Liver (tissue), 8 donors: ENCODE measurements at regions not wholly inside any gene's neighbourhood (a gene's known extent, or its start where the extent isn't known, plus 50 kb on each side); places are given as distances from the start of the nearest gene placed in this dataset.
"Not testable (repeated sequence)": the region's sequence is repeated elsewhere in the genome, so short reads cannot be mapped to it uniquely, and the experiment has no call there.

ENCODE experiments used
- DNase-seq: peaks from one replicate; pipeline ENCODE4 v3.0.0-alpha.2; 2017; ENCODE audit warnings: low spot score
- H3K27ac ChIP-seq, 2 donors: one replicate each; pipeline ENCODE4 v1.7.0; 2013; ENCODE audit warnings: inconsistent platforms in 2 of 2, low read length in 2 of 2, control low read depth in 1 of 2, low read depth in 1 of 2, mild to moderate bottlenecking in 1 of 2
- H3K27me3 ChIP-seq, 4 donors: one replicate each; pipeline versions ENCODE4 v1.6.1 to v1.7.0; 2013; ENCODE audit warnings: low read length in 3 of 4, inconsistent platforms in 1 of 4, mild to moderate bottlenecking in 1 of 4, moderate library complexity in 1 of 4; ENCODE audit not compliant: control insufficient read depth in 4 of 4, insufficient read depth in 4 of 4
- H3K36me3 ChIP-seq, 4 donors: one replicate each; pipeline versions ENCODE4 v1.6.1 to v1.7.0; 2013; ENCODE audit warnings: low read length in 3 of 4, mild to moderate bottlenecking in 3 of 4, low read depth in 1 of 4, moderate library complexity in 1 of 4; ENCODE audit not compliant: control insufficient read depth in 4 of 4, insufficient read depth in 3 of 4
- H3K4me1 ChIP-seq, 4 donors: one replicate each; pipeline versions ENCODE4 v1.6.1 to v1.7.0; 2013; ENCODE audit warnings: low read length in 3 of 4, mild to moderate bottlenecking in 3 of 4, moderate library complexity in 1 of 4; ENCODE audit not compliant: control insufficient read depth in 4 of 4, insufficient read depth in 4 of 4
- H3K4me3 ChIP-seq, 3 donors: one replicate each; pipeline versions ENCODE4 v1.6.1 to v1.7.0; 2013; ENCODE audit warnings: low read length in 3 of 3, control low read depth in 1 of 3, low read depth in 1 of 3, mild to moderate bottlenecking in 1 of 3
- H3K9ac ChIP-seq, 2 donors: one replicate each; pipeline ENCODE4 v1.7.0; 2013; ENCODE audit warnings: low read length in 2 of 2, mild to moderate bottlenecking in 2 of 2, moderate library complexity in 2 of 2, control low read depth in 1 of 2, low read depth in 1 of 2
- H3K9me3 ChIP-seq, 4 donors: one replicate each; pipeline versions ENCODE4 v1.6.1 to v1.7.0; 2013; ENCODE audit warnings: low read length in 3 of 4; ENCODE audit not compliant: control insufficient read depth in 4 of 4
- ATF3 ChIP-seq: IDR thresholded peaks from 2 replicates; pipeline ENCODE4 v1.6.1; 2016; ENCODE audit warnings: antibody characterized with exemption
- CTCF ChIP-seq: fragments of 150-350 bp; IDR thresholded peaks from 2 replicates; pipeline ENCODE4 v1.5.1; 2017; ENCODE audit warnings: improper control_type of control experiment, low read depth, low read length; ENCODE audit not compliant: missing input control
- EGR1 ChIP-seq, 2 donors: IDR thresholded peaks; 2 replicates each; pipeline ENCODE4 v1.6.1; 2016 to 2018; ENCODE audit warnings: antibody characterized with exemption in 2 of 2, low read depth in 2 of 2
- FOXA2 ChIP-seq: IDR thresholded peaks from 2 replicates; pipeline ENCODE4 v1.6.1; 2016; ENCODE audit warnings: antibody characterized with exemption
- HNF4A ChIP-seq, 2 donors: conservative IDR thresholded peaks; 2 replicates each; pipeline ENCODE4 v1.6.1; 2016; ENCODE audit warnings: antibody characterized with exemption in 2 of 2, mild to moderate bottlenecking in 2 of 2
- HNF4G ChIP-seq: IDR thresholded peaks from 2 replicates; pipeline ENCODE4 v1.6.1; 2016; ENCODE audit warnings: antibody characterized with exemption
- MAX ChIP-seq: IDR thresholded peaks from 2 replicates; pipeline ENCODE4 v1.6.1; 2016; ENCODE audit warnings: antibody characterized with exemption
- NR2F2 ChIP-seq: IDR thresholded peaks from 2 replicates; pipeline ENCODE4 v1.6.1; 2016; ENCODE audit warnings: antibody characterized with exemption
- RAD21 ChIP-seq, 2 donors: IDR thresholded peaks; 2 replicates each; pipeline ENCODE4 v1.6.1; 2016; ENCODE audit warnings: antibody characterized with exemption in 2 of 2, mild to moderate bottlenecking in 2 of 2
- RXRA ChIP-seq, 2 donors: IDR thresholded peaks; 2 replicates each; pipeline ENCODE4 v1.6.1; 2017 to 2018; ENCODE audit warnings: antibody characterized with exemption in 2 of 2, mild to moderate bottlenecking in 1 of 2
- SP1 ChIP-seq: IDR thresholded peaks from 2 replicates; pipeline ENCODE4 v1.6.1; 2018; ENCODE audit warnings: antibody characterized with exemption, mild to moderate bottlenecking
- ZBTB33 ChIP-seq: IDR thresholded peaks from 2 replicates; pipeline ENCODE4 v1.6.1; 2016; ENCODE audit warnings: antibody characterized with exemption
- WGBS: extraction: QIAGEN DNeasy Blood & Tissue Kit; methylation state at CpG from one replicate; pipeline ENCODE4 v1.1.7; 2013; 5-methylcytosine and 5-hydroxymethylcytosine counted together
- donor health status: healthy.
- donor health status: healthy.
- donor health status: healthy.
- donor health status: healthy.
- donor health status: healthy.

- TF ChIP-seq EGR1 (IDR thresholded peaks at IDR 0.05; ENCODE audit: low read depth in 2 of 2) = no peak
- no peak for TF ChIP-seq HNF4G
- TF ChIP-seq MAX = no peak
- TF ChIP-seq CTCF = no peak
- TF ChIP-seq NR2F2 = no peak
- TF ChIP-seq ZBTB33 = no peak
- no peak for TF ChIP-seq FOXA2
- DNase-seq = no peak
These were observed 205.9 kb upstream of the FAM47A start for GRCh38 chrX:34338046-34338445.

GRCh38 chrX:34335376-34335775 is 203.3 kb upstream of the FAM47A start:
- 32% methylated on average over 2 of the region's 2 CpGs for WGBS
- H3K27ac ChIP-seq = peak overlapping the region in 1 of 2 donors; percentile 18
- H3K36me3 ChIP-seq, H3K4me1 ChIP-seq, H3K9me3 ChIP-seq, H3K9ac ChIP-seq, H3K4me3 ChIP-seq, DNase-seq, H3K27me3 ChIP-seq: not testable (repeated sequence)
- peak; percentile 83 for TF ChIP-seq HNF4G
- TF ChIP-seq RXRA (IDR thresholded peaks at IDR 0.05) = peak in 1 of 2 donors; percentile 52
- TF ChIP-seq SP1 = peak; percentile 74
- TF ChIP-seq HNF4A (conservative IDR thresholded peaks at IDR 0.05) = peak; percentile 94 to 97

More at GRCh38 chrX:34338046-34338445, 205.9 kb upstream of the FAM47A start:
- Histone ChIP-seq H3K9me3 (no peaks in the 10 kb centered on the region), H3K27me3 (no peaks in the 10 kb centered on the region), H3K36me3 (no peaks in the 10 kb centered on the region), H3K4me3 (no peak overlapping the region), H3K9ac (no peak overlapping the region), H3K27ac (no peak overlapping the region), H3K4me1 (peaks cover 0 to 20% (median 19%) of the 10 kb centered on the region in 4 donors)

GRCh38 chrX:34332334-34332733 is 200.2 kb upstream of the FAM47A start:
- H3K9ac ChIP-seq = no peak overlapping the region

More at GRCh38 chrX:34332334-34332733, 200.2 kb upstream of the FAM47A start:
- peak; percentile 55 to 63 for TF ChIP-seq RAD21 (IDR thresholded peaks at IDR 0.05)
- TF ChIP-seq CTCF = peak; percentile 28
- TF ChIP-seq ATF3 = no peak
- Histone ChIP-seq H3K4me1 (peaks cover 0 to 6% (median 5%) of the 10 kb centered on the region in 4 donors), H3K36me3 (no peaks in the 10 kb centered on the region), H3K27me3 (no peaks in the 10 kb centered on the region), H3K9me3 (no peaks in the 10 kb centered on the region), H3K27ac (no peak overlapping the region), H3K4me3 (no peak overlapping the region)
- DNase-seq = no peak
- WGBS = 43% methylated on average over 2 of the region's 2 CpGs
